ENCODE measurements at regions not wholly inside any gene's neighbourhood (a gene's known extent, or its start where the extent isn't known, plus 50 kb on each side); places are given as distances from the start of the nearest gene placed in this dataset.
A peak's percentile ranks its signal among the peaks of the same experiment; 100 is the strongest.
"Not testable (repeated sequence)": the region's sequence is repeated elsewhere in the genome, so short reads cannot be mapped to it uniquely, and the experiment has no call there.

DNA sequence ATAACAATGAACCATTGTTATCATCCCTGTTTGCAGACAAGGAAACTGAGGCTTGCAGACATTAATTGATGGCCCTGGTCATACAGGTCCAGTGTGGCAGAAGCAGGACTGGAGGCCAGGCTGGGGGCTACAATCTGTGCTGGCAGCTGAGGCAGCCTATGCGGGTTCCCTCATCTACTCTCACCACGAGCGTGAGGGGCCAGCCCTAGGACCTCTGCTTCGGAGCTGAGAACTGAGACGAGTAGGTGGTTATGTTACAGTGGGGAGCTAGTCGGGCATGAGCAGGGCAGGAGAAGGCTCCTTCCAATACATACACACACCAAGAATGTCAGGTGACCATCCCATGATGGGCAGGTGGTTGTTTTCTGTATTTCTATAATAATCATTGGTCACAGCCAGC lies 82.2 kb upstream of the ASB18 start:
- no peak for DNase-seq (ENCODE audit: low read depth in 3 of 3)

DNA sequence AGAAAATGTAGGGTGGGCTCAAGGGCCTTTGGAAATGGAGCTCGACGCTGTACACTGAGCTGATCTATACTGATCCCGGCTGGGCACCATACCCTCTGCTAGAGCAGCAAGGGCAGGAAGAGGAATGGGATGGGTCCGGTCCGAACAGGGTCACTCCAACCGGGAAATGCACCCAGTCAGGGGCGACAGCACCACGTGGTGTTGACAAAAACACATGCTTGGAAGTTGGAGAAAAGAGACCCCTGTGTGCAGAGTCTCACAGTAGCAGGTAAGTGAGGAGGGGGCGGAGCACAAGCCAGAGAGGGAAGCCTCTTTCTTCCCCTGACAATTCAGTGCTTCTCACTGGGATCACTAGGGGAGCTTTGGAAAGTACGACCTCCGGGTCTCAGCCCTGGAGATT lies 84.1 kb upstream of the ASB18 start:
- no peak for DNase-seq (ENCODE audit: low read depth in 3 of 3)

DNA sequence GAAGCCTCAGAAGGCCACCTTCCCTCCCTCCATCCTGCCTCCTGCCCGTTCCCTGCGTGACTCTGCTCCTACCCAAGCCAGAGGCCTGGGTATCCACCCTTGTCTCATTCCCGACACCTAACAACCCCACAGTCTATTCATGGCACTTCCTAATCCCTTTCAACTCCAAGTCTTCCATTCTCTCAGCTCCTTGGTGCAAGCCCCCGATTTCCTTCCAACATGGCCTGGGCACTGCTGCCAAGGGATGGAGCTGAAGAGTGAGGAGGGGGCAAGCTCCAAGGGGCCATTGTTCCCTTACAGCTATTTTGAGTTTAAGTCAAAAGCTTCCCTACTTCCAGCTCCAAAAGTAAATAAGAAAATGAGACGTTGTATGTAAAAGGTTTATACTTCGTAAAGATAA lies 84.8 kb upstream of the ASB18 start:
- no peak for DNase-seq (ENCODE audit: low read depth in 3 of 3)

GRCh38 chr2:236350426-236350825 lies 86.2 kb upstream of the ASB18 start:
- no peak for DNase-seq (ENCODE audit: low read depth in 3 of 3)

- no peak for DNase-seq (ENCODE audit: low read depth in 3 of 3)
Measured at GRCh38 chr2:236351966-236352525, 87.8 kb upstream of the ASB18 start.

DNA sequence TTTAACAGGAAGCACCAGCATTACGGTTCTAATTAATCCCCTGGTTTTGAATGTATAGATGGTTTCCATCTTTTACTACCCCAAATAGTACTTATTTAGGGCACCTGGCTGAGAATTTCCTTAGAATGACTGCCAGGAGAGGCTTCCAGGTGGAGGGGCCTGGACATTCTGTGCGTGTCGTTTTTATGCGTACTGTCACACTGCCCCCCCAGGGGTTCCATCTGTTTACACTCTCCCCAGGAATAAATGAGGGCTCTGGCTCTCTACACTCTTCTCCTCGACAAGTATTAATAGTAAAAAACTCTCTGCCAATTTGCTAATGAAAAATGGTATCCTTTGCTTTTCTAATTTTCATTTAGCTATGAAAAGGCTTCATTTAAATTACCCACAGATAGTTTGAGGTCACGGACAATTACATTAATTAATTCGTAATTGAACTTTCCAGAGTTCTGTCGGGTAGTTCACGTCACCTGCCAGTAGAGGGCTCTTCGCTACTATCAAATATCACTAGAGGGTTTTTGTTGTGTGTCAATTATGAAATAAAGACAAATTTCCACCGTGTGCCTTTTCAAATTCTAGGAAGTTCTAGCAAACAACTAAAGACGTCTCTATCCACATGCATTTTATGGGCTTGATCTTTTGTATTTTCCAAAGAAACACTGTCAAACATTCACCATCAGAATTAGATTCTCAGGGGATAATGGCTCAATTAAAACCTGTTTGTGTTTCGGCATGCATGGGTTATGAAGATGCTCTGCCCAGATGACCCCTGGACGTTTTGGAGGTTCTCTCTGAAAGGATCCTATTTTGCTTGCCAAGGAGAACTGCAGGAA lies 88.8 kb upstream of the ASB18 start:
- peak in 1 of 3 experiments; percentile 20 for DNase-seq (ENCODE audit: low read depth in 3 of 3)

- no peak for DNase-seq (ENCODE audit: low read depth in 3 of 3)
Measured at GRCh38 chr2:236353594-236353942, 89.4 kb upstream of the ASB18 start.

GRCh38 chr2:236354056-236354940 lies 90.1 kb upstream of the ASB18 start:
- no peak for DNase-seq (ENCODE audit: low read depth in 3 of 3)

DNA sequence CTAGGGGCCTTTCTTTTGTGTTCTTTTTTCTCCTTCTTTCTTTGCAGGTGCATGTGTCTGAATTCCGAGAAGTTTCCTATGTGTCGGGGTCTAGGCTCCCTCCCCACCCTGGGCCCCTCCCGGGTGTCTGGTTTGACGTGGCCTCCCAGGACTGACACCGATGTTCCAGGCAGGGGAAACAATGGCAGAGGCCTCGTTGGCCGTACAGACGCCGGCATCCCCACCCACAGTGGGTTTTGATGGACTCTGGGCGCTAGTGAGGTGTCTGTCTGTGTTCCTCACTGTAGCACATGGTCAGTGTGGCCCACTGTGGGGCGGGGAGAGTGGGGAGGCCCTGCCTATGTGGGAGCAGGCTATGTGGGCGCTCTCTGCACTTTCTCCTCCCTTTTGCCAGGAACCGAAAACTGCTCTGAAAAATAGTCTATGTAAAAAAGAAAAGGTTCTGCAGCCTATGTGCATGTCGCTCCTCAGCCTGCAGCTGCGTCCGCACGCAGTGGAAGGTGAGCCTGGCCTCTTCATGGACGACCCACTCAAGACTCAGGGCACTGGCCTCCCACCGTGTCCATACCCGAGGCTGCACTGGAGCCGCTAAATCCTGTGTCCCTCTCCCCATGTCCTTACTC lies 90.9 kb upstream of the ASB18 start:
- no peak for DNase-seq (ENCODE audit: low read depth in 3 of 3)

- DNase-seq (ENCODE audit: low read depth in 3 of 3) = no peak
Measured at GRCh38 chr2:236355911-236356310, 91.7 kb upstream of the ASB18 start.

DNA sequence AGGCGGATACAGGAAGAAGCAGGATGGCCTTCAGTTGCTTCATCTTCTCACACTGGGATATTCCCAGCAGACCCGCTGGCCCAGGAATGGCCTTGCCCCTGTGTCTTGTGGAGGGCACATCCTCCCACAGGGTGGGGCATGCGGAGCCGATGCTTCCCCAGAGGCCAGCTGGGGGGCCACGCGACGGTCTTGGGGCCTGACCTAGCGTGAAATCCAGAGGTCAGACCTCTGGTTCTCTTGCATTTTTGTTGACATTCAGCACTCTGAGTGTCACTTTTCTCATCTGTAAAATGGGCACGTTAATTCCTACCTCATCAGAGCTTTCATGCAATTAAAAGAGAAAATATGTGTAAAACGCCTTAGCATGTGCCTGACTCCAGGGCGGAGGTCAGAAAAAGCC lies 92.1 kb upstream of the ASB18 start:
- not testable (repeated sequence) for DNase-seq (ENCODE audit: low read depth in 3 of 3)

DNA sequence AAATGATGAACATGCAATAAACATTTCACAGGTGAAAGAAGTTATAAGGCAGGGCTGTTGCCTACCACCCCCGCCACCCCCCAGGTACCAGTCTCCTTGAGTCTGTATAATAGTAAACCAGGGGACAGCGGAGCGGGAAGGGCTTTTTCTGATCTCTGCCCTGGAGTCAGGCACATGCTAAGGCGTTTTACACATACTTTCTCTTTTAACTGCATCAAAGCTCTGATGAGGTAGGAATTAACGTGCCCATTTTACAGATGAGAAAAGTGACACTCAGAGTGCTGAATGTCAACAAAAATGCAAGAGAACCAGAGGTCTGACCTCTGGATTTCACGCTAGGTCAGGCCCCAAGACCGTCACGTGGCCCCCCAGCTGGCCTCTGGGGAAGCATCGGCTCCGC lies 94.3 kb upstream of the ASB18 start:
- DNase-seq (ENCODE audit: low read depth in 3 of 3) = not testable (repeated sequence)

GRCh38 chr2:236359426-236360045 lies 95.3 kb upstream of the ASB18 start:
- no peak for DNase-seq (ENCODE audit: low read depth in 3 of 3)

DNA sequence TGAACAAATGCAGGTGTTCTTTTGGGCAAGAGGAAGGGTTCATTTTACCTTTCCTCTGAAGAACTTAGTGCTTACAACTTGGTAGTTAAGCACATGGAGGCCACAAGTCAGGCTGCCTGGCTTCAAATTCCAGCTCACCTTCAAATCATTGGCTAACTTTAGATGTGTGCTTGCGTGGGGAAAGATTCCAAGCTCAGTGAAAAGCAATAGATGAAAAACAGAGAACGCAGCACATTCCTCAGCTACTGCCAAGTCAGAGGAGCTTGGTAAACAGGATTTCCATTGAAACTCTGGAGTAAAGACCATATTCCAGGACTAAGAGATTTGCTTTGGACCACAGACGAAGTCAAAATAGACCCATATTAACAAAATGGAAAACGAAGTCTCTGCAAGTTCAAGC lies 96.3 kb upstream of the ASB18 start:
- DNase-seq (ENCODE audit: low read depth in 3 of 3) = no peak

GRCh38 chr2:236363711-236364277 lies 99.6 kb upstream of the ASB18 start:
- no peak for DNase-seq (ENCODE audit: low read depth in 3 of 3)

DNA sequence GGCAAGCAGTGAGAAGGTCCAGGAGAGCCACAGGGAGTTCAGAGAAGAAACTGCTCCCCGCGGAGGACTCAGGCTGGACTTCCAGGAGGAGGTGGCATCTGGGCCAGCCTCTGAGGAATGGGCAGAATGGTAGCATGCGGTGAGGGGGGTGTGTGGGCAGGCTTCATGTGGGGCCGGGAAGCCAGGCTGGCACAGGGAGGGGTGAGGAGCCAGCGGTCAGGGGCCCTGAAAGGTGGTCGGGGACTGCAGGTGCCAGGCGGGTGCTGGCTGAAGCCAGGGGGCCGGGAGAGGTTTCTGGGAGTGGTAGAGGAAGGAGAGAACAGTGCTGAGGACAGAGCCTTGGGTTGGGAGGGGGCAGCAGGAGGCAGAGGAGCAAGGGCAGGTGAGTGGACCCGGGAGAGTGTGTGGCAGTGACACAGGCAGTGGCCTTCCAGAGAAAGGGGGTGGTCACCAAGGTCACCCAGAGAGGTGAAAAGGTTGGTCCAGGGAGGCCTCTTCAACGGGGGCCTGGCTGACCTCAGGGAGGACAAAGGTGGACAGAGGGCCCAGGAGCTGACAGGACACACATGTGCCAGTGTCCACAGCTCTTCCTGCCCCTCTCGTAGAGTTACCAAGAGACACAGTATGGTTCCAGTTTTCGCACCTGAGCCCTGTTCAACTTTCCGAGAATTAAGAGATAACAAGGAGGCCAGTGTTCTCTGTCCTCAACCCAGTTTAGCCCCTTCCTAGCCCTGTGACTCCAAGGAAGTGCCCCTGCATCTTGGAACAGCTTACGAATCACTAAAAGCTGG lies 101.2 kb upstream of the ASB18 start:
- no peak for DNase-seq (ENCODE audit: low read depth in 3 of 3)

GRCh38 chr2:236366049-236366387 lies 101.8 kb upstream of the ASB18 start:
- no peak for DNase-seq (ENCODE audit: low read depth in 3 of 3)

DNA sequence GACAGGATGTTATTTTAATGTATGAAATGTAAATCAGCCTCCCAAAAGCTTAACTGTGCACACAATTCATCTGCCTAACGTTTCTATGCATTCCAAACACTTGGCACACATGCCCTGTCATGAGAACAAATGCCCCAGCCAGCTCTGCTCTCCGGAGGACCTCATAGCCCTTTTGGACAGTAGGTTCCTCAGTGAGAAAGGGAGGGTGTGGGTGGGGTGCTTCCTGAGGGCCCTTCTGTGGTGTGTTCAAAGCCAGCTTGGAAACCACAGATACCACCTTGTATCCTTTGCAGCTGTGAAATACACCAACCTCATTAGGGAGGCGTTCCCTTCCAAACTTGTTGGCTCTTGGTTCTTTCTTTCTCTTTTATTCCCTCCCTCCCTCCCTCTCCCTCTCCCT lies 102.2 kb upstream of the ASB18 start:
- DNase-seq (ENCODE audit: low read depth in 3 of 3) = peak in 1 of 3 experiments; percentile 16

DNA sequence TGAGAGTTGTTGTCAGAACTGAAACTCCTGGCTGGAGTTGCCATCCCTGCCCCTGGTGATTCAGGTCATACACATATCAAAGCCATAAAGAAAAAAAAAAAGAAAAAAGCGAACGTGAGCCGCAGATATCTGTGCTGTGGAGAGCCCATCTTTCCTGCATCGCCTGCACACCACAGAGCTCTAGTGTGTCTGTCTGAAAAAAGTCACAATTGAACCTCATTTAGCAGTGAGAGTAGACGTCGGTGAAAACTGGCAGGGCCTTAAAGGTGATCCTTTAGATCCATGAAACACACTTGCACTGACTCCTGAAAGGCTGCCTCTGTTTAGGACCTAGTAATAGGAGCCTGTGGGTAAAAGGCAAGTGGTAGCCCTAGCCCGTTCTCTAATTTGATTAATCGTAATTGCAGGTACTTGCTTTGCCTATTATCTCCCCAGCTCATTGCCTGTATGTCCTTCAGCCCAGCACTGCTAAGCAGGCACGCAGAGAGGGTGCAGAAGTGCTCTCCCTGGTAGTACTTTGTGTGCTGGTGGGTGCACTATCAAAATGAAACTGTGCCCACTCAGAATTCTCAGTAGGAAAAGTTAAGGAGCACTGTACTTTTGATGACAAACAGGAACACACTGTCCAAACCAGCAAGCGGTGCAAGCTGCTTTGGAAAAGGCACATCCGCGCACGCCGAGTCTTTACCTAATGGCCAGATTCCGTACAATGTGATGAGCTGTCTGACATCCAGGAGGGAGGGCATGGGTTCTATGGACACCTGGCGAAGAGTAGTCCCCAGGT lies 103.5 kb upstream of the ASB18 start:
- no peak for DNase-seq (ENCODE audit: low read depth in 3 of 3)

DNA sequence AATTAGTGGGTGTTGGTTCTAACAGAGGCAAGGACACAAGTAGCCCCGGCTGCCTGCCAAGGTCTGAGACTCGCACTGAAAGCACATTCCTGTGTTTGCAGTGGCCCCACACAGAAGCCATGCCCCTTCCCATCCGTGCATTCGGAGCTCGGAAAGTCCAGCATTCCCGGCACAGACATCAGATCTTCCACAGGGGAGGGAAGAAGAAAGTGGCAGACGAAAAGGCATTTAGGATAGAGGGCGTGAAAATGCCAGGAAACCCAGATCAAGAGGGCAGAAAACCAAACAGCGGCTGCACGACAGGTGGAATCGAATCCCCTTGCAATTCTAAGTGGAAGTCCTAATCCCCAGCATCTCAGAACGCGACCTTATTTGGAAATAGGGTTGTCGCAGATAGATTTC lies 105.5 kb upstream of the ASB18 start:
- no peak for DNase-seq (ENCODE audit: low read depth in 3 of 3)

Measured in stimulated activated CD4-positive, alpha-beta T cell treated with anti-CD3 and anti-CD28 coated beads, TNF-alpha, amount 100 ng/mL, for 24 hours (primary cell).